ENCODE measurements at regions not wholly inside any gene's neighbourhood (a gene's known extent, or its start where the extent isn't known, plus 50 kb on each side); places are given as distances from the start of the nearest gene placed in this dataset.

DNA sequence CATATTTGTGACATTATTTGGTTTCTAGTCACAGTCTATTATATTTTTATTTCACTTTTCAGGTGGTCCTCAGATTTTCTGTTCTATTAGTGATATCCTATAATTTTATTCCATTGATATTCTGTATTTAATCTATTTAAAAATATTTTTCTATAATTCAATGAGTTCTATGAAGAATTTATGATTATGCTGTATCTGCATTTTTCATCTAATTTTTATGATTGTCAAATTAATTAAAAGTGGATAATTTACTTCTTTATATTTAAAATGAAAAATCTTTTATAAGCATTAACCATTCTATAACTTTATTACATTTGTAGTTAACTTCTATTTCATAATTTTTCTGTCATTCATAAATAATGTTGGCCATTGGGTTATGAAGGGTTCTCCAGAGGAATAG, 387.4 kb upstream of the LRRC7 start:
- TF ChIP-seq, protein P1, sequence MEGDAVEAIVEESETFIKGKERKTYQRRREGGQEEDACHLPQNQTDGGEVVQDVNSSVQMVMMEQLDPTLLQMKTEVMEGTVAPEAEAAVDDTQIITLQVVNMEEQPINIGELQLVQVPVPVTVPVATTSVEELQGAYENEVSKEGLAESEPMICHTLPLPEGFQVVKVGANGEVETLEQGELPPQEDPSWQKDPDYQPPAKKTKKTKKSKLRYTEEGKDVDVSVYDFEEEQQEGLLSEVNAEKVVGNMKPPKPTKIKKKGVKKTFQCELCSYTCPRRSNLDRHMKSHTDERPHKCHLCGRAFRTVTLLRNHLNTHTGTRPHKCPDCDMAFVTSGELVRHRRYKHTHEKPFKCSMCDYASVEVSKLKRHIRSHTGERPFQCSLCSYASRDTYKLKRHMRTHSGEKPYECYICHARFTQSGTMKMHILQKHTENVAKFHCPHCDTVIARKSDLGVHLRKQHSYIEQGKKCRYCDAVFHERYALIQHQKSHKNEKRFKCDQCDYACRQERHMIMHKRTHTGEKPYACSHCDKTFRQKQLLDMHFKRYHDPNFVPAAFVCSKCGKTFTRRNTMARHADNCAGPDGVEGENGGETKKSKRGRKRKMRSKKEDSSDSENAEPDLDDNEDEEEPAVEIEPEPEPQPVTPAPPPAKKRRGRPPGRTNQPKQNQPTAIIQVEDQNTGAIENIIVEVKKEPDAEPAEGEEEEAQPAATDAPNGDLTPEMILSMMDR (IDR thresholded peaks at IDR 0.05; ENCODE audit: insufficient read depth, low read length): no peak
- TF ChIP-seq, protein P2, sequence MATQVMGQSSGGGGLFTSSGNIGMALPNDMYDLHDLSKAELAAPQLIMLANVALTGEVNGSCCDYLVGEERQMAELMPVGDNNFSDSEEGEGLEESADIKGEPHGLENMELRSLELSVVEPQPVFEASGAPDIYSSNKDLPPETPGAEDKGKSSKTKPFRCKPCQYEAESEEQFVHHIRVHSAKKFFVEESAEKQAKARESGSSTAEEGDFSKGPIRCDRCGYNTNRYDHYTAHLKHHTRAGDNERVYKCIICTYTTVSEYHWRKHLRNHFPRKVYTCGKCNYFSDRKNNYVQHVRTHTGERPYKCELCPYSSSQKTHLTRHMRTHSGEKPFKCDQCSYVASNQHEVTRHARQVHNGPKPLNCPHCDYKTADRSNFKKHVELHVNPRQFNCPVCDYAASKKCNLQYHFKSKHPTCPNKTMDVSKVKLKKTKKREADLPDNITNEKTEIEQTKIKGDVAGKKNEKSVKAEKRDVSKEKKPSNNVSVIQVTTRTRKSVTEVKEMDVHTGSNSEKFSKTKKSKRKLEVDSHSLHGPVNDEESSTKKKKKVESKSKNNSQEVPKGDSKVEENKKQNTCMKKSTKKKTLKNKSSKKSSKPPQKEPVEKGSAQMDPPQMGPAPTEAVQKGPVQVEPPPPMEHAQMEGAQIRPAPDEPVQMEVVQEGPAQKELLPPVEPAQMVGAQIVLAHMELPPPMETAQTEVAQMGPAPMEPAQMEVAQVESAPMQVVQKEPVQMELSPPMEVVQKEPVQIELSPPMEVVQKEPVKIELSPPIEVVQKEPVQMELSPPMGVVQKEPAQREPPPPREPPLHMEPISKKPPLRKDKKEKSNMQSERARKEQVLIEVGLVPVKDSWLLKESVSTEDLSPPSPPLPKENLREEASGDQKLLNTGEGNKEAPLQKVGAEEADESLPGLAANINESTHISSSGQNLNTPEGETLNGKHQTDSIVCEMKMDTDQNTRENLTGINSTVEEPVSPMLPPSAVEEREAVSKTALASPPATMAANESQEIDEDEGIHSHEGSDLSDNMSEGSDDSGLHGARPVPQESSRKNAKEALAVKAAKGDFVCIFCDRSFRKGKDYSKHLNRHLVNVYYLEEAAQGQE (IDR thresholded peaks at IDR 0.05; ENCODE audit: insufficient replicate concordance, low read depth): no peak

Measured in HL-60 (cell line).